HCT116 (cell line): ENCODE measurements at regions not wholly inside any gene's neighbourhood (a gene's known extent, or its start where the extent isn't known, plus 50 kb on each side); places are given as distances from the start of the nearest gene placed in this dataset.

Source experiments
- EZH2phosphoT487 ChIP-seq: fragments of 200-600 bp; IDR thresholded peaks from 2 replicates; pipeline ENCODE4 v1.6.1; 2018; ENCODE audit warnings: antibody characterized with exemption, borderline replicate concordance
- POLR2A ChIP-seq: IDR thresholded peaks from 2 replicates; pipeline ENCODE4 v1.7.0; 2011; ENCODE audit warnings: borderline replicate concordance; ENCODE audit not compliant: insufficient read depth, insufficient read length; ENCODE audit errors: extremely low read depth
- POLR2AphosphoS5 ChIP-seq: IDR thresholded peaks from 2 replicates; pipeline ENCODE4 v1.6.1; 2011; ENCODE audit warnings: mild to moderate bottlenecking, low read depth, low read length, moderate library complexity
- RAD21 ChIP-seq: IDR thresholded peaks from 2 replicates; pipeline ENCODE4 v1.6.1; 2012; ENCODE audit warnings: low read depth, mild to moderate bottlenecking
- SRF ChIP-seq: IDR thresholded peaks from 2 replicates; pipeline ENCODE4 v1.6.1; 2012; ENCODE audit warnings: low read depth
- TCF7L2 ChIP-seq: IDR thresholded peaks from 2 replicates; pipeline ENCODE4 v1.7.0; 2011; ENCODE audit warnings: borderline replicate concordance, inconsistent platforms; ENCODE audit not compliant: insufficient read depth, insufficient read length; ENCODE audit errors: extremely low read depth
- YY1 ChIP-seq: IDR thresholded peaks from 2 replicates; pipeline ENCODE4 v1.6.1; 2011; ENCODE audit warnings: low read length, low read depth, moderate library complexity, mild to moderate bottlenecking; ENCODE audit not compliant: insufficient replicate concordance; ENCODE audit errors: extremely low read depth
- ZNF274 ChIP-seq: fragments of 200-500 bp; sonication (Bioruptor generic); IDR thresholded peaks from 2 replicates; pipeline ENCODE4 v1.6.1; 2014; ENCODE audit warnings: mild to moderate bottlenecking, low read depth, low read length, inconsistent platforms
- TF ChIP-seq, protein P1 (sequence below), 3 experiments: fragments of 200-600 bp in 1 of 3; sonication (generic) in 1 of 3; IDR thresholded peaks in 2 of 3; conservative IDR thresholded peaks in 1 of 3; 2 replicates each; pipeline ENCODE4 v1.5.1; 2012 to 2017; ENCODE audit warnings: low read depth in 2 of 3, low read length in 2 of 3, antibody characterized with exemption in 1 of 3, borderline replicate concordance in 1 of 3, control low read depth in 1 of 3, mild to moderate bottlenecking in 1 of 3, mixed read lengths in 1 of 3, mixed run types in 1 of 3, moderate library complexity in 1 of 3; ENCODE audit not compliant: insufficient read depth in 1 of 3
- TF ChIP-seq, protein P2 (sequence below): IDR thresholded peaks from 2 replicates; pipeline ENCODE4 v1.6.1; 2012; ENCODE audit warnings: low read depth

DNA sequence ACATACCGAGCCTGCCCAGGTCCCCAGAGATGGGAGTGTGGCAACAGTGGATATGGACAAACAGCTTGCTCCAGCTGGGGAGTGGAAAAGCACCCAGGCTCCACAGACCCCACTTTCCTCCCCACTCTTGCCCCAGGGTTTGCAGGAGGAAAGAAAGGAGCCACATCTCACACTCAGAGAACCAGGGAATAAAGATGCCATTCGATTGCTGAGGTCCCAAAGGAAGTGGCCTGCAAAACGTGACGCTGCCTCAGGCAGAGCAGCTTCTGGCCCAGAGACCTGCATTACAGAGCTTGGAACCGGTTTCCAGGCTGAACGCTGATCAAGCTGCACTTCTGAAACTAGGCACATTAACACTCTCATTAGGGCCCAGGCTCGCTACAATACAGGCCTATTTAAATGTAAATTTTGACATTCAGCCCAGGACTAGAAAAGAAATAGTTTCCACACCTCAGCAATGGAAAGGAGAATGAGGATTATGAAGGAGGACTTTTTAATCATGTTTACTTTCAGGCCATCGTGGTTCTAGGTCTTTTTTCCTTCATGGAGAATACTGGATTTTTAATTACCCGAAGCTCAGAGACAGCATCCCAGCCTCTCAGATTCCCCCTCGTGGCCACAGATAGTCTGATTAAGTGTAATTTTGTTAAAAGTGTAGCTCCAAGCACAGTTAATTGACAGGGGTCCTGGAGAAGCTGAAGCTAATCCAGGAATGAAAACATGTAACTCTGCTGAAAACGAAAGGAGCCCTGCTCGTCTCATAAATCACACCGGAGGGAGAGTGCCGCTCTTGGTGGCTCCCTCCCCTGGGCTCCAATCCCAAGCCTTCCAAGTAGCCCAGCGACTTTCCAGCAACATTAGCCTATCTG lies 221.3 kb upstream of the RAB6C start:
- TF ChIP-seq POLR2A: no peak
- TF ChIP-seq TCF7L2: no peak
- TF ChIP-seq EZH2phosphoT487: no peak
- no peak for TF ChIP-seq POLR2AphosphoS5
- TF ChIP-seq, protein P1, sequence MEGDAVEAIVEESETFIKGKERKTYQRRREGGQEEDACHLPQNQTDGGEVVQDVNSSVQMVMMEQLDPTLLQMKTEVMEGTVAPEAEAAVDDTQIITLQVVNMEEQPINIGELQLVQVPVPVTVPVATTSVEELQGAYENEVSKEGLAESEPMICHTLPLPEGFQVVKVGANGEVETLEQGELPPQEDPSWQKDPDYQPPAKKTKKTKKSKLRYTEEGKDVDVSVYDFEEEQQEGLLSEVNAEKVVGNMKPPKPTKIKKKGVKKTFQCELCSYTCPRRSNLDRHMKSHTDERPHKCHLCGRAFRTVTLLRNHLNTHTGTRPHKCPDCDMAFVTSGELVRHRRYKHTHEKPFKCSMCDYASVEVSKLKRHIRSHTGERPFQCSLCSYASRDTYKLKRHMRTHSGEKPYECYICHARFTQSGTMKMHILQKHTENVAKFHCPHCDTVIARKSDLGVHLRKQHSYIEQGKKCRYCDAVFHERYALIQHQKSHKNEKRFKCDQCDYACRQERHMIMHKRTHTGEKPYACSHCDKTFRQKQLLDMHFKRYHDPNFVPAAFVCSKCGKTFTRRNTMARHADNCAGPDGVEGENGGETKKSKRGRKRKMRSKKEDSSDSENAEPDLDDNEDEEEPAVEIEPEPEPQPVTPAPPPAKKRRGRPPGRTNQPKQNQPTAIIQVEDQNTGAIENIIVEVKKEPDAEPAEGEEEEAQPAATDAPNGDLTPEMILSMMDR (IDR thresholded peaks at IDR 0.05 in 2 of 3, conservative IDR thresholded peaks at IDR 0.05 in 1 of 3; ENCODE audit: borderline replicate concordance in 1 of 3, insufficient read depth in 1 of 3, low read depth in 2 of 3, low read length in 2 of 3): no peak
- TF ChIP-seq, protein P2, sequence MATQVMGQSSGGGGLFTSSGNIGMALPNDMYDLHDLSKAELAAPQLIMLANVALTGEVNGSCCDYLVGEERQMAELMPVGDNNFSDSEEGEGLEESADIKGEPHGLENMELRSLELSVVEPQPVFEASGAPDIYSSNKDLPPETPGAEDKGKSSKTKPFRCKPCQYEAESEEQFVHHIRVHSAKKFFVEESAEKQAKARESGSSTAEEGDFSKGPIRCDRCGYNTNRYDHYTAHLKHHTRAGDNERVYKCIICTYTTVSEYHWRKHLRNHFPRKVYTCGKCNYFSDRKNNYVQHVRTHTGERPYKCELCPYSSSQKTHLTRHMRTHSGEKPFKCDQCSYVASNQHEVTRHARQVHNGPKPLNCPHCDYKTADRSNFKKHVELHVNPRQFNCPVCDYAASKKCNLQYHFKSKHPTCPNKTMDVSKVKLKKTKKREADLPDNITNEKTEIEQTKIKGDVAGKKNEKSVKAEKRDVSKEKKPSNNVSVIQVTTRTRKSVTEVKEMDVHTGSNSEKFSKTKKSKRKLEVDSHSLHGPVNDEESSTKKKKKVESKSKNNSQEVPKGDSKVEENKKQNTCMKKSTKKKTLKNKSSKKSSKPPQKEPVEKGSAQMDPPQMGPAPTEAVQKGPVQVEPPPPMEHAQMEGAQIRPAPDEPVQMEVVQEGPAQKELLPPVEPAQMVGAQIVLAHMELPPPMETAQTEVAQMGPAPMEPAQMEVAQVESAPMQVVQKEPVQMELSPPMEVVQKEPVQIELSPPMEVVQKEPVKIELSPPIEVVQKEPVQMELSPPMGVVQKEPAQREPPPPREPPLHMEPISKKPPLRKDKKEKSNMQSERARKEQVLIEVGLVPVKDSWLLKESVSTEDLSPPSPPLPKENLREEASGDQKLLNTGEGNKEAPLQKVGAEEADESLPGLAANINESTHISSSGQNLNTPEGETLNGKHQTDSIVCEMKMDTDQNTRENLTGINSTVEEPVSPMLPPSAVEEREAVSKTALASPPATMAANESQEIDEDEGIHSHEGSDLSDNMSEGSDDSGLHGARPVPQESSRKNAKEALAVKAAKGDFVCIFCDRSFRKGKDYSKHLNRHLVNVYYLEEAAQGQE: no peak
- no peak for TF ChIP-seq RAD21
- TF ChIP-seq YY1: no peak
- TF ChIP-seq SRF: no peak
- no peak for TF ChIP-seq ZNF274
